ENCODE measurements at regions not wholly inside any gene's neighbourhood (a gene's known extent, or its start where the extent isn't known, plus 50 kb on each side); places are given as distances from the start of the nearest gene placed in this dataset.

DNA sequence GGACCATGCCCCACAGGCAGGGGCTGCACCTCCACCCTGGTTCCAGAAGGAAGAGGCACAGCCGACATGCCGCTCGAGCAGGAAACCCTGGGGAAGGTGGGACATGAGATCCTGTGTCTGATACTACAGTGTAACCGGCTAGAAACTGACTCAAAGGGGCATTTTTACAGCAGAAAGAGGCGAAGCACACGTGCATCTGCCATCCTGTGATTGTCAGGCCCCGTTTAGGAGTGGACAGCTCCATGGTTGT lies 62.7 kb downstream of the SIK1 start:
- DNase-seq: no peak

DNA sequence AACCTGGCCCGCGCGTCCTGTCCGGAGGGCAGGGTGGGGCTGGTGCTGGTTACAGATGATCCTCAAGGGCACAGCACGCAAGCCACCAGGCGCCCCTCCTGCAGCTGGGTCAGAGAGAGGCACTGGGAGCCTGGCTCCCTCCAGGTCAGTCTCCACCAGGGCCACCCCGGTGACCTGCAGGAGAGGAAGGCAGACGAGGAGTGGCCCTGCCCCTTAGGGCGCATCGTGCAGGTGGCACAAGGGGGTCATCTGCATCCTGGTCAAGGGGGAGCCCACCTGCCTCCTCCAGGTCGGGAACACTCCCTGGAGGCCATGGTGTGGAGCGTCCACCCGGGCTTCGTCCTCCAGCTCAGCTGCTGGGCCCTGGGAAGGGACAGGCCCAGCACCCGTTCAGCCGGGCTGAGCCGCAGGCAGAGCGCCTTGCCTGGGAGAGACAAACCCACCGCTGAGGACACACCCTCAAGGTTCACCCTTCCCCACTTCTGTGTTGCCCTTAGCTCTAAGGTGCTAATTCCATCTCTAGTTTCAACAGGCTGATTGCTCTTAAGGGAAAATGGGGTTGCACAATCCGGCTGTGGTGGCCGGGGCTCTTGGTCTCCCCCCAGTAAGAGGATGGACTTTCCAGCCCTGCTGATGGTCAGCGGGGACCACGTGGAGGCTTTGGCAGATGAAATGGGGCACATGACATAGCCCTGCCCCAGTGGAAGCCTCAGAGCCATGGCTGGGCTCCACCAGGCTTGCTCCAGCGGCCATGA lies 63.2 kb downstream of the SIK1 start:
- DNase-seq: no peak

DNA sequence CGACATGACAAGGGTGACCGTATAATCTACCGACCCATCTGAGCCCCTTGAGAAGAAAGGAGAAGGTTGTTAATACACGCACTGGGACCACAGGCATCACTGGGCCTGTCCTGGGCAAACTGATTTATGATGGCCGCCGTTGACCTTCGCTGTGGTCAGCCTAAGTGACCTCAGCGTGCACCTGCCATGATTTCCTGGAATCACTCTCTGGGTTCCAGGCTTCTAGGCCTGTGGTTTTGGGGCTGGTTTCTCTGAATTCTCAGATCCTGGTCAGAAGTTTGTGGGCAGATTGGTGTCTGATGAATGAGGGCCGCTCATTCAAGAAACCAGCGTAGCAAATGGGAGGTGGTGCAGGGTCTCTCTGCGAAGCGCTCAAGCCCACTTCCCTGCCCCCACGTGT lies 64.0 kb downstream of the SIK1 start:
- no peak for DNase-seq

DNA sequence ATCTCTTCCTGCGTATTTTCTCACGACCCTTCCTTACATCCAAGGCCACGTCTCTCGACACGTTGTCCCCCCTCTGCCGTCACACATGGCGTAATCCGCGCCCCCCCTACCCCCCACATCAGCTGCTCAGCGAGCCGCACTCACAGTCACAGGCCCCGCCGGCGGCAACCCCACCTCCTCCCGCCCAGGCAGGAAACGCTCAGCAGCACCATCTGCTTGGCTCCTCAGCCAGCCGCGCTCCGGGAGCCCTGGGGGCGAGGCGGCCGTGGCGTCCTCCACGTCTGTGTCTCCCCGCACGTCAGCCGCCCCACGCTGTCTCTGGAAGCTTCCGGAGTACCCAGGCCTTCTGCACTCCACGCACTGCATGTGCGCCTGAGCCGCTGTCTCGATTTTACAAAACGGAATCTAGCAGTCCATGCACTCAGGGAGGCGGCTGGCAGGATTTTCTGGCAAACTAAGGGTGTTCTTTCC lies 64.6 kb downstream of the SIK1 start:
- no peak for DNase-seq

DNA sequence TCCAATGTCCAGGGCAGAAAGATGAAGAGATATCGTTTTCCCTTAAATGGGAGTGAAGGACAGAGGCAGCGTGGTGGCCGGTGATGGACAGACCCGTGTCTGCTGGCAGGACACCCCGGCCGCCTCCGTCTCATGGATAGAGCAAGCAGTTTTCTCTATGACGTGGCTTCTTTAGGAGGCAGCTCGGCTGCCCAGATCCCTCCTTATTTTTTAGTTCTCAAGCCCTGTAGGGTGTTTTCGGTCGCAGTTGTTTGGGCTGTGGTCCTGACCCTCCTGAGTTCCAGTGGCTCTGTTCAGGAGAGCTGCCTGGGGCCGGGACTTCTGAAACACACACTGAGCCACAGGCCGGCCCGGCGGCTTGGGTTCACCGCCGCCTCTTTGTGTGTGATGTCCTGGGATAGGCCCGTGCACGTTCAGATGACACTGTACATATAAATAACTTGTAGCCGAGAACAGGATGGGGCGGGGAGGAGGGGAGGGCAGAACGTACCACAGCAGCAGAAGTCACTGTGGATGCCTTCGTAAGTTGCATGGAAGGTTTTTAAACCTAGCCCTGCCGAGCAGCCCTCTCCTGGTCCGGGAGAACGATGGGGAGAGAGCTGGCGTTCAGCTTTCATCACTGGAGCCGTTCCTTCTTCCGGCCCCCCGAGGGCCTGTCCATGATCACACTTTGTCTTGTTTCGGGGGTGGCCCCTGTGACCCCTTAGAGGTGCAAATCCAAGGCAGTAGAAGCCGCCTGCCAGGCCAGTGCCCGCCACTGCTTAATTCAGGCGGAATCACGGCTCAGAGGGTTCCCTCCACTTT lies 65.2 kb downstream of the SIK1 start:
- DNase-seq: no peak

DNA sequence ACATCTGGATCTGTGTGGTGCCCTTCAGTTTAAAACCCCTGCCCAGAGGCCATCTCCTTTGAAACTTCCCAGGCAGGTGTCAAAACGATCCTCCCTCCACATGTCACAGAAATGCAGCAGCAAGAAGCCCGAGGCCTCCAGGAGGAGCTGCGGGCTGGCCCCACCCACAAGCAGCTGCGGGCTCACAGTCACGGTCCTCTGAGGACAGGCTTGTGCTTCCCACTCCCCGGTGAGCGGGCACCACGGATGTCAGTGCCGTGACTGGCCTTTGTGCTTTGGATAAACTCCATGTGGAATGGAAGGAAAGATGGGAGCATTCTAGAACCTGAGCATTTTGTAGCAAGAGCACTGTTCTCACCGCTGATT lies 65.8 kb downstream of the SIK1 start:
- no peak for DNase-seq

DNA sequence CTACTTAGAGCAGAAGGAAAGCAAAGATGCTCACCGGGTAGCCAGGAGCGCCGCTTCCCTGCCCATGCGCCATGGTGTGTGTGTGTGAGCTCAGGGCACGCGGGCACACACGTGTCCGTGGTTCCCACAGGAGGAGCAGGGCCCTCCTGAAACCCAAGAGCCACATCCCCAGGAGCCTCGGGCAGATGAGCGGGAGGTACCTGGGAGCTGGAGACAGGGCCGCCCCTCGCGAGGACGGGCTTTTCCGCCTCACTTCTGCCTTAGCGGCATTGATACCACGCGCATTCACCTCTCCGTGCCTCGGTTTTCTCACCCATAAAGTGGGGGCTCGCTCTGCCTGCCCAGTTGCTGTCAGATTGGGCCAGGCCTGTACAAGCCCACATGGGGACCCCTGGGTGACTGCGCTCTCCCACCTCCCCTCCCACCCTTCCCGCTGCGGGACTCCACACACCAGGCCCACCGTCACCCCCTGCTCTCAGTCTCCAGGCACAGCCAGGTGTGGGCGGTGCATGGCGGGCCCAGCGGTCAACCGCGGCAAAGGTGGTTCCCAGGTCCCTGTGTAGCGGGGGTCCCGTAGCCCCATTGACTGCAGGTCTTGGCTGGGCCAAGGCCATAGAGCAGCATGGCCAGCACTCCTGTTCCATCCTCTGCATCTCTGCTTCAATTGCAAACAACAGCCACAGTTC lies 66.3 kb downstream of the SIK1 start:
- no peak for DNase-seq

DNA sequence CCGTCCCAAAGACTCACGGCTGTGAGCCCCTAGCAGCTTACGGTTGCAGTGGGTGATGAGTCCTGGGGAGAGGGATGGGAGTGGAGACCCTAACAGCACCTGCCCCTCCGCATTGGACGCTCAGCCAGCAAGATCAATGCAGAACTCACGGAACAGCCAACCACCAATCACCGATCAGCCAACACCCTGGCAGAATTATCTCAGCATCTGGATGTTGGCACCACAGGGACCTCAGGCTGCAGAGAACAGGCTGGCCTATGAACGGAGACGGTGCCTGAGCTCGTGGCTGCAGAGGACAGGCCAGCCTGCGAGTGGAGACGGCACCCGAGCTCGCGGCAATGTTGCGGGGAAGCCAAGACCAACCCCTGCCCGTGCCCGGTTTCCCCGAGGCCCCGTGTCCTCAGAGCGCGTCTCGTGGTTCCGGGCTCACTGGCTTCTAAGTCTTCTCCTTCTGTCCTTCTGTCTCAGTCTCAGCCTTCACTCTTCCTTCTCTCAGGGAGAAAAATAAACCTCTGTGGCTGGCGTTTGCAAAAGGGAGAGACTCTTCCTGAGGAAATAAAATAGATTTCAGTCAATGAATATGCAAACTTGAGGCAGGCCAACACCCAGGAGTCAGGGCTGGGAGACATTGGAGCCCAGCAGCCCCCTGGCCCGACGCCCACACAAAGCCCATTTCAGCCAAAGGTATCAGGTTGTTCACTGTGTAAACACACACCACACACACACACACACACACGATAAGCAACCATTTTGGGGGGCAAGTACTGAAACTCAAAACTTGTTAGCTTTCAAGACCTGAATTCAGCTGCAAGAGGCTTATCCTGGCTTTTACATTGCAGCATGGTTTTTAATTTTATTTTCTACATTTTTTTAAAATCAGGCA lies 67.8 kb downstream of the SIK1 start:
- peak; percentile 38 for DNase-seq

DNA sequence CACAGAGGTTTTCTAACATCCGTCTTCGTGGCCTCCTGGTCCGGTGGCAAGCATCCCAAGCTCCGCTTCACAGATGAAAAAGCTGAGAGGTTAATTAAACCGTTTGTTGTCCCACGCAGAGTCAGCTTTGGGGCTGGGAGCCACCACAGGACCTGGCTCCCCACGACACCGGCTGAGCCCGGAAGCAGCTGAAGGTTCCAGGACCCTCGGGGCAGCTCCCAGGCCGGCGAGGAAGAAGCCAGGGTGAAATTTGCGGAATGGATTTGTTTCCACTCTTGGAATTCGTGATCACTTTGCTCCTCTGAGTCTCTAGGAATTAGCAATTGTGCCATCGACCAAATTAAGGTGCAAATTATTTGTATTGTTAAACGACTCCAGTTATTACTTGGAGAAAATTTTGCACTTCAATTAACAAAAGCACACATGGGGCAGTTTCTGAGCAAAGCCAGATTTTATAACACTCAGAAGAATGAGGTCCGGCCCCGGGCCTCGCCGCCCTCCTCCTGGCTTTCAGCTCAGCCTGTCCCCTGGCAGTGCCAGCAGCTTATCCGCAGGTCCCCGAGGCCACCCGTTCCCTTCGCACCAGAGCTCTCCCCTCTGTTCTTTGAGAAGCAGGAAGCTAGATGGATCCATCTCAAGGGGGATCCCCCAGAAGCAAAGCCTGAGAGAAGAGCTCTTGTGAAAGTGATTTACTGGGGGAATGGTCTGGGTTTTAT lies 69.1 kb downstream of the SIK1 start:
- no peak for DNase-seq

DNA sequence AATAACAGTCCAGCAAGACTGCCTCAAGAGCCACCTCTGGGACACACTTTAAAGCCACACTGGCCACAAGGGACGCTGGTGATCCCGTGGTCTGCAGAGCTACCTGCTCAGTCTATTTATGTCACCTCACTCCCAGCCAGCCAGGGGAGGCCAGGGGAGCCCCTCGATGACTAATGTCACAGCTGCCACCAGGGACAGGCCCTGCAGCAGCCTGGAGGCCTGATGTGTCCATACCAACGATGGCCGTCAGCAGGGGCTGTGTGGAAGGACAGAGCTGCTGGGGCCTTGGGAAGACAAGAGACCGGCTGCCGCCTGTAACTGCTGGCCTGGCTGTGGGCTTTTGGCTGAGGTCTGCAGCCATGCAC lies 71.0 kb downstream of the SIK1 start:
- DNase-seq: no peak

DNA sequence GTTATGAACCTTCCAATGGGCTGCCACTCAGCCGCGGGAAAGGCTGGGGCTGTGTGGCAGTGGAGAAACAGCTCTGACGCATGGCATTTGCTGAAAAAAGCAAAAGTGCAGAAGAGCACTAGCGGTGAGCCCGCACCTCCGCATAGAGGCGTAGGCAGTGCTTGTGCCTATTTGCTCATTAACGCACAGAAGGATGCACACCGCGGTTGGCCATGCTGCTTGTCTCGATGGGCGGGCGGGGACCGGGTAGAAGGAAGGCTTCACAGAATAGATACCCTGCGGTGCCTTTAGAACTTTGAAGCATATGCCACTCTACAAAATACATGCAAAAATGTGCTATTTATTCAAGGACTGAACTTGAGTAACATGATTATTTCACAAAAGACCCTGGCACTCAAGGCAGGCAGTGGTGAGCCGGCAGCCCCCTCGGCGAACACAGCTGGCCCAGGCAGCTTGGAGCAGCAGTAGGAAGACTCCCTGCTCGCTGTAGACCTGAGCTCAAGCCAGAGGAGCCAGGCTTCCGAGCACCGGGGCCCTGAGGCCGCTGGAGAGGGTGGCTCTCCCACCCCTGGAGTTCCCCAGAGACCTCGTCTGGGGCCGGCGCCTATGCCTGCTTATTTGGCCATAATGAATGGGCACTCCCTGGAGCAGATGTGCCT lies 71.5 kb downstream of the SIK1 start:
- no peak for DNase-seq

DNA sequence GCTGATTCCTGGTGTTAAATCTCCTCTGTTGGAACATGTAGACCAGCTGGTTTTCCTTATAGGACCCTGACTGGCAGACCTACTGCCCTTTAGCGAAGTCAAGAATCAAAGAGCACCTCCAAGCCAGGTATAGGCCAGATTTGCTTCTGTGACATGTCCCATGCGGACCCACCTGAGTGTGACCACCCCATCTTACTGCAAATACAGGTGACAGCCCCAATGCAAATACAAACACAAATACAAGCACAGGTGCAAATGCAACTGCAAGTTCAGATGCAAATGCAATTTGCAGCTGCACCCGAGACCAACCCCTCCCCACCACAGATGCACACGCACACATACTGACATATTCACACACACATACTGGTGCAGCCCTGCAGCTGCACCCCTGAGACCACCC lies 72.3 kb downstream of the SIK1 start:
- DNase-seq: no peak

DNA sequence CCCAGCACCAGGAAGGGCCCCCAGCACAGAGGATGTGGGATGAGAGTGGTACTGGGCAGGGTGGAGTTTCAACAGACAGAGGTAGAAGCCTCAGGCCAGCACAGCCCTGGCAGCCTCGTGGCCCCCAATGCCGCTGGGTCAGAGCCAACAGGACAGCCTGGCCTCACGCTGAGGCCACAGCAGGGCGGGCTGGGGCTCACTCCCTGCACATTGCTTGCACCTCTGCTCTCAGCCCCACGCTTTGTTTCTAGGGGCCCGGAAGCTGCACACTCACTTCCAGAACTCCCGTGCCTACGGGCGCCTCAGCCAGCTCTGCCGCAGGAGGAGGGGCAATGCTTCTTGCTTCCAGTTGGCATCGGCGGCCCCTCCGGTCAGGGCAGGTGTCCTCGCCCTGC lies 72.9 kb downstream of the SIK1 start:
- DNase-seq: no peak

DNA sequence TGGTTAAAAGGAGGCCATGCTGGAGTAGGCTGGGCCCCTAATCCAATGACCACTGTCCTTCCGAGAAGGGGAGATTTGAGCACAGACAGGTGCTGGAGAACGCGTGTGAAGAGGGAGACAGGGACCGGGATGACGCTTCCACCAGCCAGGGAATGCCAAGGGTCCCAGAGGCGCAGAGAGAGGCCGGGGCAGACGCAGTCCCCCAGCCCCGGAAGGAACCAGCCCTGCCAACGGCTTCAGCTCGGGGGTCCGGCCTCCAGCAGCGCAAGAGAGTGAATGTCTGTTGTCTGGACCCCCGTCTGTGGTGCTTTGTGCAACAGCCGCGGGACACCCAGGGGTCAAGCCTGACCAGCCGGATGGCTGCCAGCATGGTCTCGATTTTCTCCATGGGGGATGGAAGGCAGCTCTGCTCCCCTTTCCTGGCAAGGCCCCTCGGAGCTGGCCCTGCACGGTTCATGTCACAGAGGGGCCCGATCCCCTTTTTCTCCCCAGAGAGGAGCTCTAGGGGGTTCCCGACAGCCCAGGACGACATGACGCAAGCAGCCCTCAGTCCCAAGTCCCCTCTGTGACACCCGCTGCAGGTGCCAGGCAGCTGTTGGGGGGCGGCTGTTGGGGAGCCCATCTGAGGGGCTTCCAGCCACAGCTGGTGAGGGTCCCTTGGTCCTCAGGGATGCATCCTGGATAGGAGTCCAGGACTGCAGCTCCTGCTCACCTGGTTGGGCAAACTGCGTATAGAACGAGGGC lies 73.5 kb downstream of the SIK1 start:
- no peak for DNase-seq

DNA sequence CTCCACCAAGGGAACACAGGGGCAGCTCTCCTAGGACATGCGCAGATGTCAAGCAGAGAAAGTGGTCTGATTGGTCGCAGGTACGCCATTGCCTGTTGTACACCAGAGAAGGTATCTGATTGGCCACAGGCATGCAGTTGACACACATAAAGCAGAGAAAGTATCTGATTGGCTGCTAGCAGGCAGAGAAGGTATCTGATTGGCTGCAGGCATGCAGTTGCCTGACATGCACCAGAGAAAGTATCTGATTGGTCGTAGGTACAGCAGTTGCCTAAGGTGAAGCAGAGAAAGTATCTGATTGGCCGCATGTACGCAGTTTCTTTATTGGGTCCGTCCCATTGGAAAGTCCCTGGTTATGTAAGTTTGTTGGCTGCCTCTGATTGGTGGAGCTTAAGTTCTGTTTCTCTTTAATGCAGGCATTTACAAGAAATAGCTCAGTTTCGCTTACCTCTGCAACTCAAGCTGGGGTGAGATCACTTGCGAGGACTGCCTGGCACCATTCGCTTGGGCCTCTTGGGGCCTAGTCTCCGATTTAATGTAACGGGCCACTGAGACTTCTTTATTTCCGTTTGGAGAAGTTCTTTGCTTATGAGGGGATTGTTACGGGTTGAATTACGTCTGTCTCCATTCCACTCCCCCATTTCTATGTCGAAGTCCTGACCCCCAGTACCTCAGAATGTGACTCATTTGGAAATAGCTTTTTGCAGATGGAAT lies 74.2 kb downstream of the SIK1 start:
- no peak for DNase-seq

DNA sequence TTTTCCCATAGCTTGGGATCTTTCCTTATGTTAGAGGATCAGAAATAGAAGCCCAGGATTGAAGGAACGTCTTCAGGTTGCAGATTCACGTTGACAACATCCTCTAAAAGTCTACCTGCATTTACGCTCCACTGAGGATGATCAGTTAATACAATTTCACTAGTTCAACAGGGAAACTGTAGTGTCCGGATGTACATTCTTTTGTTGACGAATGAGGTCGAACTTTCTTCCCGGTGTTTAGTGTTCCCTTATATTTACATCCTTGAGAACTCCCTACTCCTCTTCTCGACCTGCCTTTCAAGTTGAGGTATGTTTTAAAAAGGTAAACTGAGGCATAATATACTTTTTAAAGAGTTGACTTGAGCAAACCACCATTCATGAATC lies 74.8 kb downstream of the SIK1 start:
- no peak for DNase-seq

DNA sequence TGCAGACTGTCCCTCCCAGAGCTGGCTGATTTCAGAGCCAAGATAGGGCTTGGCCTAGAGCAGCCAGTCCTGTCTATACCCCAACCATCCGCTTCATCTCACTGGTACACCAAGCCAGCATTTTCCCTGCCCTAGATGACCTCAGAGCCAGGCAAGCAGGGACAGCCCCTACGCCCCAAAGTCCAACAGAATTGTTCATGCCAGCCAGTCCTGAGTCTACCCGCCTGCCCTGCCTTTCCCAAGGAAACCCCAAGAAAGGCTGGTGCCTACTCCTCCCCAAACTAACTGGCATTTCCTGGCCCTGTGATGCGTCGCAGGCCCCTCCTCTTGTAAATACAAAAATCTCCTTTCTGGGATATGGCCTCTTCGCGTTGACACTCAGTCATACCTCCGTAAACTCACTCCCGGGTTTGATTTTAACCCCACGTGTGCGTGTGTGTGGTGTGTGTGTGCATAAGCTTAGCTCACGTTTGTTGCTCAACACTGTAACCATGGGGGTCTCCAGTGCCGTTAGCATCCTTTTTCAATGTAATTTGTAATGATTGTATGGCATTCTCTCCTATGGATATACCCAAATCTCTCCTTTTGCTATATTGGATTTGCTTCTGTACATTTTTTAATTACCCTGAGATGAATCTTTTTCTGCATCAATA lies 75.3 kb downstream of the SIK1 start:
- DNase-seq: no peak

DNA sequence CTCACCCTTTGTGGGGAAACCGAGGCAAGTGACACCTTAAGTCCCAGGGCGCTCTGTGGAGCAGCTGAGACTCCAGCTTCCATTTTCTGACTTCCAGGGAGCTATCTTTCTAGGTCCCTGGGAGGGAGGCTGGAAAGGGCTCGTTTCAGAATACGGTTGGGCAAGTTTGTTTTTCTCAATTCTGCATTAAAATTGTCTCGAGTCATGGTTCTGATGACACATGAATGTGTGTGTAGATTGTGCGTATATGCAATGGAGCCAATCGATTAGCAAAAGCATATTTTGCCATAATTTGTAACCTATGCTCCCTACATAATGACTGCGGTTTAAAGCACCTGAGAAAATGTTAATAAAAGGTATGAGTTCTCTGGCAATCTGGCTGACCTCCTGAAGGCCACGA lies 77.3 kb downstream of the SIK1 start:
- no peak for DNase-seq

DNA sequence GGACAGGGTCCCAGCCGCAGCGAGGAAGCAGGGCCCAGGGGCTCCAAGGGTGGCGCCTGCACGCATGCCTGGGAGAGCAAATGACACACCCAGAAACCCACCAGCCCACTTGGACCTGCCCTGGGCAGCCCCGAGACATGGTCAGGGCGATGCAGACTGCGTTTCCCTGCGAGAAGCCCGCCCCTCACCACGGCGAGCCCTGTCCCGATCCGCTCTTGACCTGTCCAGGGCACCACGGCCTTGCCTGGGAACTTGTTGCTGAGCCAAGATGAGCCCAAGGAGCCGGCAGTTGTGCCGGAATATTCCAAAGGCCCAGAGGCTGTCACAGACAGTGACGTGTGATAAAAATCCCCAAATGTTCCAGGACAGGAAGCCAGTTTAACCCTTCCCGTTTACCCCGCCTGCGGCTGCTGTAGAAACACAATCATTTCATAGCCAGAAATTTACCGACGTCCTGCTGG lies 78.1 kb downstream of the SIK1 start:
- DNase-seq: no peak

DNA sequence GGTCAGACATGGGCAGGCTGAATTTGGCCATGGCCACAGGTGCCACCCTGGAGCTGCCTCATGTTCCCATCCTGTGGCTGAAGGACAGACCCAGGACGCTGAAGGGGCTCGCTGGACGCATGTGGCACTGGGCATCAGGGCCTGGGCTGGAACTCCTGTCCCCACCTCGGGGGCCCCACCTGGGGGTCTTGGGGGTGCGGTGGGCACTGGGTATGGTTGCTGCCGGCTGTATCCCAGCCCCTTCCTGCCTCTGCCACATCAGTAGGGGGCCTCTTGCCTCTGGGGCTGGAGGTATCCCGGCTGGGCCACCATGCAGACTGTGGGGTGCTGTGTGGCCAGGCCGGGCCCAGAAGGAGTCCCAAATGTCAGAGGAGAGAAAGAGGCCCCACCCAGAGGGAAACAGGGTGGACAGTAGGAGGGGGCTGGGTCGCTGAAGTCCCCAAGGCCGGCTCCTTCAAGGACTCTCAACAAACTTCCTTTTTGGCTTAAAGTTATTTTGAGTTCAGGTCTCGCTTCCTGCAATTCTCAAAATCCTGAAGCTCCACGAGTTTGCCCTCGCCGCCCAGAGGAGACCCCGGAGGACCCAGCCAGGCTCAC lies 78.7 kb downstream of the SIK1 start:
- no peak for DNase-seq

Measured in NCI-H2029 treated with DMSO at 0.1 percent for 48 hours (cell line).